Prostate gland (tissue), 2 donors: ENCODE measurements at regions not wholly inside any gene's neighbourhood (a gene's known extent, or its start where the extent isn't known, plus 50 kb on each side); places are given as distances from the start of the nearest gene placed in this dataset.

Source experiments
- CTCF ChIP-seq, 4 experiments: fragments of 200-600 bp in 2 of 4; fragments of 450-650 bp in 2 of 4; sonication (generic) in 2 of 4; IDR thresholded peaks; 1 replicate in 3 of 4; 2 replicates in 1 of 4; pipeline ENCODE4 v1.5.1; 2016 to 2019; ENCODE audit warnings: antibody characterized with exemption in 4 of 4, mild to moderate bottlenecking in 2 of 4, moderate library complexity in 2 of 4
- POLR2A ChIP-seq: fragments of 450-650 bp; IDR thresholded peaks from one replicate; pipeline ENCODE4 v1.6.1; 2016; ENCODE audit warnings: antibody characterized with exemption, mild to moderate bottlenecking

GRCh38 chr4:175341203-175341755 is 423.1 kb downstream of the ADAM29 start:
- TF ChIP-seq CTCF (IDR thresholded peaks at IDR 0.05) (no peak), POLR2A (no peak)
